HCT116 (cell line): ENCODE measurements at regions not wholly inside any gene's neighbourhood (a gene's known extent, or its start where the extent isn't known, plus 50 kb on each side); places are given as distances from the start of the nearest gene placed in this dataset.

Experiments
- ATAC-seq: fragments of 200-7000 bp; cut with Tn5 transposase; 2 replicates; pipeline ENCODE4 v1.9.1; 2020; ENCODE audit warnings: mild to moderate bottlenecking, moderate library complexity
- BruUV-seq: library from RNA; stranded (reverse); fragments of 400-500 nt; replicated peaks from 2 replicates; lab custom pipeline; 2021; lab: Mats Ljungman, UMichigan
- CTCF ChIA-PET: fragments of 300-600 bp; sonication (Branson Sonifier 250); formaldehyde crosslinking; loops from one replicate; lab custom pipeline; 2021; ENCODE audit warnings: antibody characterized with exemption; lab: Charles Lee
- POLR2A ChIA-PET: fragments of 300-600, 350-600 bp; sonication (Branson Sonifier 250); formaldehyde crosslinking; loops from one replicate; lab custom pipeline; 2021; ENCODE audit warnings: antibody characterized with exemption; lab: Charles Lee
- RAD21 ChIA-PET, 2 experiments: fragments of 300-600 bp; sonication (Branson Sonifier 250); formaldehyde crosslinking; loops; one replicate each; lab custom pipeline; 2023; ENCODE audit warnings: low total read pairs in 2 of 2; ENCODE audit not compliant: uncharacterized antibody in 2 of 2, unreplicated experiment in 2 of 2, low non-redundant PET in 1 of 2; lab: Charles Lee
- DNase-seq: peaks from one replicate; pipeline ENCODE4 v3.0.0-alpha.2; 2010; ENCODE audit warnings: low read depth, low spot score
- H2AFZ ChIP-seq: fragments of 200-600 bp; shearing (Covaris generic), sonication (generic); 2 replicates; pipeline ENCODE4 v1.6.1; 2017; ENCODE audit warnings: low read depth, mixed run types, mixed read lengths, antibody characterized with exemption, low read length; ENCODE audit not compliant: poor library complexity, severe bottlenecking
- H3K27ac ChIP-seq: 2 replicates; pipeline ENCODE4 v1.5.1; 2012; ENCODE audit warnings: low read depth, low read length
- H3K27me3 ChIP-seq: fragments of 200-600 bp; sonication (generic); 2 replicates; pipeline ENCODE4 v1.6.1; 2016; ENCODE audit warnings: mixed run types, low read length, mixed read lengths; ENCODE audit not compliant: insufficient read depth
- H3K36me3 ChIP-seq, 2 experiments: fragments of 200-500 bp in 1 of 2; fragments of 200-600 bp in 1 of 2; sonication (Bioruptor generic) in 1 of 2; sonication (generic) in 1 of 2; 2 replicates each; pipeline versions ENCODE4 v1.5.1 to v1.6.1; 2014 to 2016; ENCODE audit warnings: low read length in 2 of 2, inconsistent platforms in 1 of 2, mixed read lengths in 1 of 2, mixed run types in 1 of 2; ENCODE audit not compliant: insufficient read depth in 2 of 2, control insufficient read depth in 1 of 2
- H3K4me1 ChIP-seq, 2 experiments: fragments of 200-600 bp in 1 of 2; sonication (generic) in 1 of 2; 2 replicates each; pipeline versions ENCODE4 v1.5.1 to v1.6.1; 2012 to 2017; ENCODE audit warnings: low read length in 2 of 2, inconsistent platforms in 1 of 2, mild to moderate bottlenecking in 1 of 2, mixed read lengths in 1 of 2, mixed run types in 1 of 2, moderate library complexity in 1 of 2; ENCODE audit not compliant: insufficient read depth in 2 of 2, control insufficient read depth in 1 of 2
- H3K4me2 ChIP-seq: fragments of 200-600 bp; sonication (generic); 2 replicates; pipeline ENCODE4 v1.6.1; 2017; ENCODE audit warnings: mixed run types, low read length, mixed read lengths
- H3K4me3 ChIP-seq, 2 experiments: fragments of 200-600 bp in 1 of 2; sonication (generic) in 1 of 2; replicated peaks in 1 of 2; 2 replicates each; pipeline ENCODE4 v1.5.1; 2011 to 2016; ENCODE audit warnings: low read length in 2 of 2, control low read depth in 1 of 2, low read depth in 1 of 2, mild to moderate bottlenecking in 1 of 2, mixed read lengths in 1 of 2, mixed run types in 1 of 2
- H3K79me2 ChIP-seq: fragments of 200-600 bp; sonication (generic); 2 replicates; pipeline ENCODE4 v1.6.1; 2017; ENCODE audit warnings: mild to moderate bottlenecking, mixed run types, low read length, moderate library complexity, mixed read lengths; ENCODE audit not compliant: insufficient read depth
- H3K9ac ChIP-seq: fragments of 200-600 bp; sonication (generic); 2 replicates; pipeline ENCODE4 v1.6.1; 2016; ENCODE audit warnings: low read length, mixed read lengths
- H3K9me2 ChIP-seq: fragments of 200-600 bp; sonication (generic), shearing (Covaris generic); 2 replicates; pipeline ENCODE4 v1.6.1; 2017; ENCODE audit warnings: mixed run types, mild to moderate bottlenecking, moderate library complexity; ENCODE audit not compliant: insufficient read depth
- H3K9me3 ChIP-seq, 2 experiments: fragments of 200-500 bp in 1 of 2; fragments of 200-600 bp in 1 of 2; sonication (Bioruptor generic) in 1 of 2; sonication (generic) in 1 of 2; 2 replicates each; pipeline ENCODE4 v1.6.1; 2014 to 2017; ENCODE audit warnings: low read length in 2 of 2, mixed read lengths in 2 of 2, inconsistent platforms in 1 of 2, low read depth in 1 of 2, mild to moderate bottlenecking in 1 of 2, mixed run types in 1 of 2, moderate library complexity in 1 of 2; ENCODE audit not compliant: control insufficient read depth in 1 of 2, insufficient read depth in 1 of 2
- H4K20me1 ChIP-seq: fragments of 200-600 bp; sonication (generic), shearing (Covaris generic); 2 replicates; pipeline ENCODE4 v1.6.1; 2017; ENCODE audit warnings: mixed run types, mild to moderate bottlenecking, moderate library complexity; ENCODE audit not compliant: insufficient read depth
- CTCF ChIP-seq, 3 experiments: fragments of 200-600 bp in 1 of 3; sonication (generic) in 1 of 3; IDR thresholded peaks in 2 of 3; conservative IDR thresholded peaks in 1 of 3; 2 replicates each; pipeline ENCODE4 v1.5.1; 2012 to 2017; ENCODE audit warnings: low read depth in 2 of 3, low read length in 2 of 3, antibody characterized with exemption in 1 of 3, borderline replicate concordance in 1 of 3, control low read depth in 1 of 3, mild to moderate bottlenecking in 1 of 3, mixed read lengths in 1 of 3, mixed run types in 1 of 3, moderate library complexity in 1 of 3; ENCODE audit not compliant: insufficient read depth in 1 of 3
- EZH2 ChIP-seq: fragments of 200-600 bp; sonication (generic); IDR thresholded peaks from 2 replicates; pipeline ENCODE4 v1.6.1; 2017; ENCODE audit warnings: antibody characterized with exemption, mixed run types
- EZH2phosphoT487 ChIP-seq: fragments of 200-600 bp; IDR thresholded peaks from 2 replicates; pipeline ENCODE4 v1.6.1; 2018; ENCODE audit warnings: antibody characterized with exemption, borderline replicate concordance
- POLR2AphosphoS5 ChIP-seq: IDR thresholded peaks from 2 replicates; pipeline ENCODE4 v1.6.1; 2011; ENCODE audit warnings: mild to moderate bottlenecking, low read depth, low read length, moderate library complexity
- REST ChIP-seq: IDR thresholded peaks from 2 replicates; pipeline ENCODE4 v1.6.1; 2012; ENCODE audit warnings: low read depth
- SIN3A ChIP-seq: IDR thresholded peaks from 2 replicates; pipeline ENCODE4 v1.6.1; 2012; ENCODE audit warnings: low read depth
- SP1 ChIP-seq: IDR thresholded peaks from 2 replicates; pipeline ENCODE4 v1.6.1; 2012; ENCODE audit warnings: low read depth
- ZFX ChIP-seq: fragments of 450-650 bp; IDR thresholded peaks from 2 replicates; pipeline ENCODE4 v1.6.1; 2017
- intact Hi-C: fragments of 100-400 bp; cut with micrococcal nuclease; formaldehyde crosslinking; loops from 2 replicates; pipeline ENCODE4 v1.10.0; 2022

GRCh38 chr6:74657931-74658330 is 547.9 kb downstream of the COL12A1 start:
- ATAC-seq = no peak
- intact Hi-C loops = no loop called here
- Histone ChIP-seq H3K4me1 (no peaks in the 10 kb centered on the region), H4K20me1 (no peaks in the 10 kb centered on the region), H3K4me3 (no peak overlapping the region), H3K79me2 (no peaks in the 10 kb centered on the region), H3K36me3 (no peaks in the 10 kb centered on the region), H3K4me2 (no peak overlapping the region), H3K9me2 (no peaks in the 10 kb centered on the region), H3K27ac (no peak overlapping the region), H3K9ac (no peak overlapping the region), H3K27me3 (no peaks in the 10 kb centered on the region), H2AFZ (no peak overlapping the region), H3K9me3 (no peaks in the 10 kb centered on the region)
- no peak for DNase-seq
- ChIA-PET POLR2A (no interaction called here), CTCF (no interaction called here), RAD21 (no interaction called here)
- TF ChIP-seq EZH2phosphoT487 = no peak
- no peak for TF ChIP-seq CTCF (IDR thresholded peaks at IDR 0.05 in 2 of 3, conservative IDR thresholded peaks at IDR 0.05 in 1 of 3; ENCODE audit: borderline replicate concordance in 1 of 3, insufficient read depth in 1 of 3, low read depth in 2 of 3, low read length in 2 of 3)
- no peak for TF ChIP-seq POLR2AphosphoS5
- no peak for TF ChIP-seq ZFX
- no peak for TF ChIP-seq REST
- no peak for TF ChIP-seq SP1
- TF ChIP-seq SIN3A = no peak
- TF ChIP-seq EZH2 = no peak
- BruUV-seq = no TSS peak
